SU-DHL-6 (cell line): ENCODE measurements at regions not wholly inside any gene's neighbourhood (a gene's known extent, or its start where the extent isn't known, plus 50 kb on each side); places are given as distances from the start of the nearest gene placed in this dataset.

ENCODE experiments used
- EZH2phosphoT487 ChIP-seq: fragments of 200-600 bp; sonication (generic), shearing (Covaris generic); conservative IDR thresholded peaks from 2 replicates; pipeline ENCODE4 v1.6.1; 2018; ENCODE audit warnings: mild to moderate bottlenecking, antibody characterized with exemption, low read length, moderate library complexity, mixed read lengths
- TF ChIP-seq, protein P1 (sequence below): fragments of 200-600 bp; sonication (generic); IDR thresholded peaks from one replicate; pipeline ENCODE4 v1.5.1; 2017; ENCODE audit warnings: antibody characterized with exemption, mild to moderate bottlenecking, low read length, moderate library complexity; ENCODE audit not compliant: insufficient read depth, poor library complexity, severe bottlenecking

DNA sequence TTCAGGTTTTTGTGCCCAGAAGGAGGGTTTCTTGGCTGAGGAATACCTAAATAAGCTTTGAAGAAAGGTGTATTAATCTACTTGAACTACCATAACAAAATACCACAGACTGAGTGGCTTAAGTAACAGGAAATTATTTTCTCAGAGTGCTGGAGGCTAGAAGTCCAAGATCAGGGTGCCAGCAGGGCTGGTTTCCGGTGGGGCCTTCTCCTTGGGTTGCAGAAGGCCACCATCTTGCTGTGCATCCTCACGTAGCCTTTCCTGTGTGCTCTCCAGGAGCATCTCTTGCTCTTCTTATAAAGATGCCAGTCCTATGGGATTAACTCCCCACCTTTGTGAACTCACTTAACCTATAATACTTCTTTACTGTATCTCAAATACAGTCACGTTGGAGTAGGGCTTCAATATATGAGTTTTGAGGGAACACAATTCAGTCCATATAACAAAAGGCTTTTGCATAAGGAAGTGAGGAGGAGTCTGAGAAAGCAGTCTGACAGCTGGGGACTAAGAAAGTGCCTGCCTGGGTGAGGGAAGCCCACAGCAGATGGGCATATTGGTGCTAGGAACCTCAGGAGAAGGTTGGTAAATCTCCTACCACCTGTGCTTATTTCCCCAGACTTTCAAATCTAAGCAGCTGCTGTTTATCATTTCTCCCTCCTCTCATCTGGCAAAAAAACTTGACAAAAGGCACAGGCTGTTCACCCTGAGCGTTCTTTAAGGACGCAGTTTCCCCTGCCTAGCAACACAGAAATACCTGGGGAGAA is 89.6 kb upstream of the CBLB start:
- TF ChIP-seq, protein P1, sequence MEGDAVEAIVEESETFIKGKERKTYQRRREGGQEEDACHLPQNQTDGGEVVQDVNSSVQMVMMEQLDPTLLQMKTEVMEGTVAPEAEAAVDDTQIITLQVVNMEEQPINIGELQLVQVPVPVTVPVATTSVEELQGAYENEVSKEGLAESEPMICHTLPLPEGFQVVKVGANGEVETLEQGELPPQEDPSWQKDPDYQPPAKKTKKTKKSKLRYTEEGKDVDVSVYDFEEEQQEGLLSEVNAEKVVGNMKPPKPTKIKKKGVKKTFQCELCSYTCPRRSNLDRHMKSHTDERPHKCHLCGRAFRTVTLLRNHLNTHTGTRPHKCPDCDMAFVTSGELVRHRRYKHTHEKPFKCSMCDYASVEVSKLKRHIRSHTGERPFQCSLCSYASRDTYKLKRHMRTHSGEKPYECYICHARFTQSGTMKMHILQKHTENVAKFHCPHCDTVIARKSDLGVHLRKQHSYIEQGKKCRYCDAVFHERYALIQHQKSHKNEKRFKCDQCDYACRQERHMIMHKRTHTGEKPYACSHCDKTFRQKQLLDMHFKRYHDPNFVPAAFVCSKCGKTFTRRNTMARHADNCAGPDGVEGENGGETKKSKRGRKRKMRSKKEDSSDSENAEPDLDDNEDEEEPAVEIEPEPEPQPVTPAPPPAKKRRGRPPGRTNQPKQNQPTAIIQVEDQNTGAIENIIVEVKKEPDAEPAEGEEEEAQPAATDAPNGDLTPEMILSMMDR, result no peak
- TF ChIP-seq EZH2phosphoT487, result no peak
